Neural progenitor cell (in vitro differentiated cells): ENCODE measurements at regions not wholly inside any gene's neighbourhood (a gene's known extent, or its start where the extent isn't known, plus 50 kb on each side); places are given as distances from the start of the nearest gene placed in this dataset.

Experiments
- DNase-seq: peaks from one replicate; pipeline ENCODE4 v3.0.0-alpha.2; 2016; ENCODE audit warnings: low spot score
- H2AFZ ChIP-seq: fragments of 200-600 bp; sonication (generic); replicated peaks from 2 replicates; pipeline ENCODE4 v1.6.1; 2016; ENCODE audit warnings: antibody characterized with exemption
- H3F3A ChIP-seq: fragments of 200-600 bp; sonication (generic); 2 replicates; pipeline ENCODE4 v1.6.1; 2016; ENCODE audit warnings: antibody characterized with exemption, low read depth
- H3K27ac ChIP-seq: fragments of 200-600 bp; sonication (generic); 2 replicates; pipeline ENCODE4 v1.5.1; 2016; ENCODE audit warnings: mild to moderate bottlenecking
- H3K27me3 ChIP-seq: fragments of 200-600 bp; sonication (generic); 2 replicates; pipeline ENCODE4 v1.6.1; 2016; ENCODE audit warnings: mild to moderate bottlenecking, moderate library complexity
- H3K36me3 ChIP-seq: fragments of 200-600 bp; sonication (generic); 2 replicates; pipeline ENCODE4 v1.5.1; 2016
- H3K4me1 ChIP-seq: fragments of 200-600 bp; sonication (generic); 2 replicates; pipeline ENCODE4 v1.6.1; 2016; ENCODE audit warnings: mixed run types
- H3K4me2 ChIP-seq: fragments of 200-600 bp; sonication (generic); 2 replicates; pipeline ENCODE4 v1.6.1; 2016
- H3K4me3 ChIP-seq: fragments of 200-600 bp; sonication (generic); 2 replicates; pipeline ENCODE4 v1.5.1; 2016
- H3K79me2 ChIP-seq: fragments of 200-600 bp; sonication (generic); 2 replicates; pipeline ENCODE4 v1.6.1; 2016; ENCODE audit warnings: low read depth
- H3K9ac ChIP-seq: fragments of 200-600 bp; sonication (generic); 2 replicates; pipeline ENCODE4 v1.6.1; 2016
- H3K9me3 ChIP-seq: fragments of 200-600 bp; sonication (generic); 2 replicates; pipeline ENCODE4 v1.5.1; 2016; ENCODE audit warnings: low read depth
- H4K20me1 ChIP-seq: fragments of 200-600 bp; sonication (generic); 2 replicates; pipeline ENCODE4 v1.6.1; 2016; ENCODE audit warnings: low read depth
- H3K27ac Mint-ChIP-seq: 3 replicates; pipeline ENCODE4 v1.8.0; 2021; ENCODE audit warnings: mixed read lengths
- H3K27me3 Mint-ChIP-seq: 2 replicates; pipeline ENCODE4 v1.8.0; 2022; ENCODE audit warnings: low read depth, mild to moderate bottlenecking, inconsistent platforms, moderate library complexity, mixed read lengths; ENCODE audit not compliant: insufficient read depth
- H3K36me3 Mint-ChIP-seq: 3 replicates; pipeline ENCODE4 v1.8.0; 2021; ENCODE audit warnings: mixed read lengths
- H3K4me1 Mint-ChIP-seq: 3 replicates; pipeline ENCODE4 v1.8.0; 2021; ENCODE audit warnings: mixed read lengths
- H3K4me3 Mint-ChIP-seq: 3 replicates; pipeline ENCODE4 v1.8.0; 2021; ENCODE audit warnings: mild to moderate bottlenecking, moderate library complexity, mixed read lengths
- H3K9me3 Mint-ChIP-seq: 3 replicates; pipeline ENCODE4 v1.8.0; 2020; ENCODE audit warnings: mixed read lengths
- EZH2 ChIP-seq: fragments of 200-600 bp; sonication (generic); IDR thresholded peaks from 2 replicates; pipeline ENCODE4 v1.6.1; 2017; ENCODE audit warnings: antibody characterized with exemption, mild to moderate bottlenecking, moderate library complexity
- EZH2phosphoT487 ChIP-seq: fragments of 200-600 bp; sonication (generic); IDR thresholded peaks from 2 replicates; pipeline ENCODE4 v1.6.1; 2017; ENCODE audit warnings: antibody characterized with exemption
- TF ChIP-seq, protein P1 (sequence below): fragments of 200-600 bp; sonication (generic); IDR thresholded peaks from 2 replicates; pipeline ENCODE4 v1.5.1; 2017; ENCODE audit warnings: antibody characterized with exemption, mild to moderate bottlenecking

DNA sequence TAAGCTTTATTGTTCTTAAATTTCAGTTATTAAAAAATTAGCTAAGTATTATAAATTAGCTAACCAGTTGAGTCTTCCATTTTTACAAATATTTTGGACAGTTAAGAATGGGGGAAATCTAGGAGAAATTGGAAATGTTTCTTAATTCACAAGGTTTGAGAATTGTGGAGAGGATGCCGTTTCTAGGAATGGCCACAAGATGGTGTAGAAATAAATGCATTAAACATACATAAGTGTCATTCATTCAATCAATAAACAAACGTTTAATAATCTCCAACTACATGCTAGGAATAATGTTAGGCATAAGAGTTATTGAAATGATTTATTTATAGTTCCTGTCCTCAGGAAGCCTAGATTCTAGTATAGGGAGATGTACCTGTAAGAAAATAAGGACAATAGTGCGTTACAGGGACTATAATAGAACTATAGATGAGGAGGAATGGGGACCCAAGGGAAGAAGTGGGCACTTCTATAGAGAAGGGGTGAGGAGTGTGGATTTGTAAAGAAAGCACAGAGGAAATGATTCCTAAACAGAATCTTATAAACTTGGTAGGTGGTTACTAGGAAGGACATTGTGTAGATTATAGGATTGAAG is 195.7 kb upstream of the ANK2 start:
- peak overlapping the region; percentile 0 for H3K27ac Mint-ChIP-seq
- H3K9me3 Mint-ChIP-seq, result no peaks in the 10 kb centered on the region
- no peaks in the 10 kb centered on the region for H3K36me3 Mint-ChIP-seq
- TF ChIP-seq EZH2phosphoT487, result no peak
- TF ChIP-seq, protein P1, sequence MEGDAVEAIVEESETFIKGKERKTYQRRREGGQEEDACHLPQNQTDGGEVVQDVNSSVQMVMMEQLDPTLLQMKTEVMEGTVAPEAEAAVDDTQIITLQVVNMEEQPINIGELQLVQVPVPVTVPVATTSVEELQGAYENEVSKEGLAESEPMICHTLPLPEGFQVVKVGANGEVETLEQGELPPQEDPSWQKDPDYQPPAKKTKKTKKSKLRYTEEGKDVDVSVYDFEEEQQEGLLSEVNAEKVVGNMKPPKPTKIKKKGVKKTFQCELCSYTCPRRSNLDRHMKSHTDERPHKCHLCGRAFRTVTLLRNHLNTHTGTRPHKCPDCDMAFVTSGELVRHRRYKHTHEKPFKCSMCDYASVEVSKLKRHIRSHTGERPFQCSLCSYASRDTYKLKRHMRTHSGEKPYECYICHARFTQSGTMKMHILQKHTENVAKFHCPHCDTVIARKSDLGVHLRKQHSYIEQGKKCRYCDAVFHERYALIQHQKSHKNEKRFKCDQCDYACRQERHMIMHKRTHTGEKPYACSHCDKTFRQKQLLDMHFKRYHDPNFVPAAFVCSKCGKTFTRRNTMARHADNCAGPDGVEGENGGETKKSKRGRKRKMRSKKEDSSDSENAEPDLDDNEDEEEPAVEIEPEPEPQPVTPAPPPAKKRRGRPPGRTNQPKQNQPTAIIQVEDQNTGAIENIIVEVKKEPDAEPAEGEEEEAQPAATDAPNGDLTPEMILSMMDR, result peak; percentile 59
- H3K79me2 ChIP-seq, result peaks cover 48% of the 10 kb centered on the region
- H3K36me3 ChIP-seq, result no peaks in the 10 kb centered on the region
- no peak for DNase-seq
- no peak overlapping the region for H3K4me3 ChIP-seq
- H3F3A ChIP-seq, result peaks cover 40% of the 10 kb centered on the region
- no peak overlapping the region for H2AFZ ChIP-seq
- no peaks in the 10 kb centered on the region for H3K27me3 Mint-ChIP-seq
- H4K20me1 ChIP-seq, result no peaks in the 10 kb centered on the region
- no peaks in the 10 kb centered on the region for H3K9me3 ChIP-seq
- H3K4me3 Mint-ChIP-seq, result no peak overlapping the region
- H3K27ac ChIP-seq, result peak overlapping the region; percentile 20
- no peak overlapping the region for H3K9ac ChIP-seq
- no peaks in the 10 kb centered on the region for H3K27me3 ChIP-seq
- H3K4me1 ChIP-seq, result peaks cover 44% of the 10 kb centered on the region
- peaks cover 16% of the 10 kb centered on the region for H3K4me1 Mint-ChIP-seq
- no peak overlapping the region for H3K4me2 ChIP-seq

DNA sequence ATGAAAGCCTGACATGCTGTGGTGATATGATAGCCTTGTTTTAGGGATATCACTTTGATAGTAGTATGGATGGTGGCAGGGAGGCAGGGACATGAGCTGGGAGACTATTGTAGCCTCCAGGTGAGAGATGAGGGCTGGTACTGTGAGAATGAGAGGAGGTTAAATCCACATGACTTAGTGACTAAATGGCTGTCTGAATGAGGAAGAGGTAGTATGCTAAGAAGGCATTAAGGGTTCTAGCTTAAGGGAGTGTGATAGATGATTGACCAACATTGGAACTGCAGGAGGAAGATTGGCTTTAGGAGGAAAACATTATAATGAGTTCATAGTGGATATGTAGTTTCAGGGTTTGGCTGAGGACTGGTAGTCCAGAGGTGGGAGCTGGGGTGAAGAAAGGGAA is 195.0 kb upstream of the ANK2 start:
- Histone ChIP-seq H3F3A (peaks cover 47% of the 10 kb centered on the region), H4K20me1 (no peaks in the 10 kb centered on the region), H3K79me2 (peaks cover 48% of the 10 kb centered on the region), H3K9me3 (no peaks in the 10 kb centered on the region), H2AFZ (no peak overlapping the region), H3K9ac (no peak overlapping the region), H3K27ac (peak overlapping the region; percentile 20), H3K4me1 (peaks cover 49% of the 10 kb centered on the region), H3K4me2 (peak overlapping the region; percentile 8), H3K27me3 (no peaks in the 10 kb centered on the region), H3K36me3 (no peaks in the 10 kb centered on the region), H3K4me3 (no peak overlapping the region)
- no peak for DNase-seq
- TF ChIP-seq EZH2 (no peak), EZH2phosphoT487 (no peak)
- TF ChIP-seq, protein P1, result no peak
- H3K27ac Mint-ChIP-seq, result no peak overlapping the region
- no peaks in the 10 kb centered on the region for H3K36me3 Mint-ChIP-seq
- no peaks in the 10 kb centered on the region for H3K9me3 Mint-ChIP-seq
- H3K4me1 Mint-ChIP-seq, result peaks cover 16% of the 10 kb centered on the region
- no peak overlapping the region for H3K4me3 Mint-ChIP-seq
- H3K27me3 Mint-ChIP-seq, result no peaks in the 10 kb centered on the region

DNA sequence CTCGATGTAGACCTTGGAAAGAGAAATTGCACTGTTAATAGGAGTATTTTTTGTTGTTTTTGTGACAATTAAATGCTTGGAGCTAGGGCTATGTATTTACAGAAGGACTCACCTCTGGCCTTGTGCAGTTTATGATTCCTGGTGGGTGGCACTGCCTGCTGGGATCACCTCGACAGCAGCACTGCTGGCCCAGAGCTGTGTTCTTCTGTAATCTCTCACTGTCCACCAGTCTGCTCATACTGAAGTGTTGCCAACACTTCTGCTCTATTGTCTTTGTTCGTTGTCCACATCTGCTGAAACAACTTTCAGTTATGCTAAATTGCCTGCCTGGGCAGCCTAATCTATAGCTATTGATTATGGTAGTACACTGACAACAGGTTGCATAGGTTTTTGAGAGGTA is 194.4 kb upstream of the ANK2 start:
- Histone ChIP-seq H3K9me3 (no peaks in the 10 kb centered on the region), H3K27me3 (no peaks in the 10 kb centered on the region), H2AFZ (no peak overlapping the region), H3K9ac (no peak overlapping the region), H3K4me1 (peaks cover 55% of the 10 kb centered on the region), H3K27ac (no peak overlapping the region), H4K20me1 (no peaks in the 10 kb centered on the region), H3K36me3 (no peaks in the 10 kb centered on the region), H3K79me2 (peaks cover 48% of the 10 kb centered on the region), H3K4me3 (no peak overlapping the region), H3K4me2 (no peak overlapping the region), H3F3A (peaks cover 53% of the 10 kb centered on the region)
- H3K36me3 Mint-ChIP-seq, result no peaks in the 10 kb centered on the region
- H3K27me3 Mint-ChIP-seq, result no peaks in the 10 kb centered on the region
- H3K4me3 Mint-ChIP-seq, result no peak overlapping the region
- TF ChIP-seq, protein P1, result no peak
- no peak for TF ChIP-seq EZH2phosphoT487
- no peak for TF ChIP-seq EZH2
- DNase-seq, result no peak
- H3K4me1 Mint-ChIP-seq, result peaks cover 22% of the 10 kb centered on the region
- H3K27ac Mint-ChIP-seq, result no peak overlapping the region
- no peaks in the 10 kb centered on the region for H3K9me3 Mint-ChIP-seq
